ENCODE measurements at regions not wholly inside any gene's neighbourhood (a gene's known extent, or its start where the extent isn't known, plus 50 kb on each side); places are given as distances from the start of the nearest gene placed in this dataset.
A peak's percentile ranks its signal among the peaks of the same experiment; 100 is the strongest.

DNA sequence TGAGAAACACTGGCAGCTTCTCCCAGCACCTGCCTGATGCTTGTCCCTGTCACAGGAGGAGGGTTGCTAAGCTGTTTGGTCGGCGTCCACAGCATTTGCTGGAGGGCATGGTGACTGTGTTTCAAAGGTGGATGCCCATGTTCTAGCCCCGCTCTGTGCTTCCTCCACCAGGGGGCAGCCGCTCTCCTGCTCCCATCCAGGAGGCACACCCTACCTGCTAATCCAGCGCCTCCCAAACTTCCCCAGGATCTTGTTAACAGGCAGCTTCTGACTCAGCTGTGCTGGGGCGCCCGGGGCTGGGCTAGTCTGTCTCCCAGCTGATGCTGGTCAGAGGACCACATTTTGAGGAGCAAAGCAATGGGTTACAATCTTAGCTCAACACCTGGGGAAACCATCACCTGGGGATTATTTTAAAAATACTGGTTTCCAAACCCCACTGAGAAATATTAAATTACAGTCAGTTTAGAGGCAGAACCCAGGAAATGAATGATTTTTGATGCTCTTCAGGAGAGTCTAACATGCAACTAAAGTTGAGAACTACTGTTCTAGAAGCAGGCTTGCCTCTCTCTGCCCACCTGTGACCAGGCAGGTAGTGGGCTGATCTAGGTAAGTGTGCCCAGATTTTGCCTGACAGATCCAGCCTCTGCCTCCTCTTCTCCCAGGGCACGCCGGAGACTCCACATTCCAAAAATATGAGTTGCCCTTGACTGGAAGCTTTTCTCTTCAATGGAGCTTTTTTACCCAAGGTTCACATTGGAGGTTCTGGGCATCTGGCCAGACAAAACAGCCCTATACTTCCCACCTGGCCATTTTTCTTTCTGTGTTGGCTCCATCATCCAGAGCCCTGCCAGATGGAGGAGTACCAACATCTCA, 92.7 kb upstream of the GPR26 start:
- H3K9ac ChIP-seq (ENCODE audit: insufficient read depth in 1 of 2, low read depth in 2 of 2, low read length in 2 of 2): no peak overlapping the region
- no peak overlapping the region for H2AFZ ChIP-seq (ENCODE audit: low read depth, low read length)
- H3K9me3 ChIP-seq (replicated peaks; ENCODE audit: control insufficient read depth, insufficient read depth, low read depth, low read length): no peaks in the 10 kb centered on the region
- H3K79me2 ChIP-seq (ENCODE audit: control insufficient read depth, insufficient read depth, low read length): no peaks in the 10 kb centered on the region
- no TSS peak for BruUV-seq (replicated peaks)
- DNase-seq (ENCODE audit: extremely low read depth in 1 of 4, low spot score in 3 of 4) (peak; percentile 43 to 65 (median 63)), FAIRE-seq (no peak), ATAC-seq (peak; percentile 85)
- ChIA-PET CTCF (ENCODE audit: low intra/inter-chr PET ratio) (no interaction called here), POLR2A (interaction anchor here (0.6 kb wide), 1 partner anchor 300 kb away, joined by 3 read pairs; no protein-coding TSS in a partner anchor)
- H3K4me1 ChIP-seq (replicated peaks in 1 of 2; ENCODE audit: control insufficient read depth in 2 of 2, insufficient read depth in 2 of 2, low read length in 2 of 2): no peaks in the 10 kb centered on the region
- no peak overlapping the region for H3K27ac ChIP-seq (ENCODE audit: extremely low read depth, low read depth, low read length)
- no peak overlapping the region for H3K4me2 ChIP-seq (ENCODE audit: insufficient read depth, low read length)
- in situ Hi-C loops (cut with MboI): no loop called here
- intact Hi-C loops (cut with micrococcal nuclease): no loop called here
- no peaks in the 10 kb centered on the region for H3K36me3 ChIP-seq (ENCODE audit: control insufficient read depth, insufficient read depth, low read length)
- 0% methylated on average over 5 of the region's 9 CpGs for WGBS (ENCODE audit: insufficient coverage, low coverage, missing lambda C conversion rate)
- H4K20me1 ChIP-seq (replicated peaks; ENCODE audit: control insufficient read depth, insufficient read depth, low read length): no peaks in the 10 kb centered on the region
- TF ChIP-seq FOXJ2 (tag; IDR thresholded peaks at IDR 0.05) (no peak), MAFF (IDR thresholded peaks at IDR 0.05; ENCODE audit: low read length) (no peak), NCOA2 (IDR thresholded peaks at IDR 0.05; ENCODE audit: partially characterized antibody in 2 of 2) (no peak), MTA2 (IDR thresholded peaks at IDR 0.05; ENCODE audit: low read depth) (no peak), RAD21 (CRISPR knock-in tag; conservative IDR thresholded peaks at IDR 0.05 in 1 of 2, IDR thresholded peaks at IDR 0.05 in 1 of 2) (peak in 1 of 2 experiments; percentile 25; a peak in 1 of 4 replicates), ELF2 (CRISPR knock-in tag; IDR thresholded peaks at IDR 0.05) (no peak), SMC3 (conservative IDR thresholded peaks at IDR 0.05; ENCODE audit: insufficient read depth, low read depth, low read length) (0 out of 2 replicates have a peak, but pooled peaks have one; percentile 24)
- TF ChIP-seq, protein P1, sequence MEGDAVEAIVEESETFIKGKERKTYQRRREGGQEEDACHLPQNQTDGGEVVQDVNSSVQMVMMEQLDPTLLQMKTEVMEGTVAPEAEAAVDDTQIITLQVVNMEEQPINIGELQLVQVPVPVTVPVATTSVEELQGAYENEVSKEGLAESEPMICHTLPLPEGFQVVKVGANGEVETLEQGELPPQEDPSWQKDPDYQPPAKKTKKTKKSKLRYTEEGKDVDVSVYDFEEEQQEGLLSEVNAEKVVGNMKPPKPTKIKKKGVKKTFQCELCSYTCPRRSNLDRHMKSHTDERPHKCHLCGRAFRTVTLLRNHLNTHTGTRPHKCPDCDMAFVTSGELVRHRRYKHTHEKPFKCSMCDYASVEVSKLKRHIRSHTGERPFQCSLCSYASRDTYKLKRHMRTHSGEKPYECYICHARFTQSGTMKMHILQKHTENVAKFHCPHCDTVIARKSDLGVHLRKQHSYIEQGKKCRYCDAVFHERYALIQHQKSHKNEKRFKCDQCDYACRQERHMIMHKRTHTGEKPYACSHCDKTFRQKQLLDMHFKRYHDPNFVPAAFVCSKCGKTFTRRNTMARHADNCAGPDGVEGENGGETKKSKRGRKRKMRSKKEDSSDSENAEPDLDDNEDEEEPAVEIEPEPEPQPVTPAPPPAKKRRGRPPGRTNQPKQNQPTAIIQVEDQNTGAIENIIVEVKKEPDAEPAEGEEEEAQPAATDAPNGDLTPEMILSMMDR (IDR thresholded peaks at IDR 0.05 in 2 of 3, conservative IDR thresholded peaks at IDR 0.05 in 1 of 3; ENCODE audit: insufficient read depth in 2 of 3, low read depth in 1 of 3, low read length in 3 of 3): peak; percentile 56 to 60 (median 57)
- TF ChIP-seq, protein P2, sequence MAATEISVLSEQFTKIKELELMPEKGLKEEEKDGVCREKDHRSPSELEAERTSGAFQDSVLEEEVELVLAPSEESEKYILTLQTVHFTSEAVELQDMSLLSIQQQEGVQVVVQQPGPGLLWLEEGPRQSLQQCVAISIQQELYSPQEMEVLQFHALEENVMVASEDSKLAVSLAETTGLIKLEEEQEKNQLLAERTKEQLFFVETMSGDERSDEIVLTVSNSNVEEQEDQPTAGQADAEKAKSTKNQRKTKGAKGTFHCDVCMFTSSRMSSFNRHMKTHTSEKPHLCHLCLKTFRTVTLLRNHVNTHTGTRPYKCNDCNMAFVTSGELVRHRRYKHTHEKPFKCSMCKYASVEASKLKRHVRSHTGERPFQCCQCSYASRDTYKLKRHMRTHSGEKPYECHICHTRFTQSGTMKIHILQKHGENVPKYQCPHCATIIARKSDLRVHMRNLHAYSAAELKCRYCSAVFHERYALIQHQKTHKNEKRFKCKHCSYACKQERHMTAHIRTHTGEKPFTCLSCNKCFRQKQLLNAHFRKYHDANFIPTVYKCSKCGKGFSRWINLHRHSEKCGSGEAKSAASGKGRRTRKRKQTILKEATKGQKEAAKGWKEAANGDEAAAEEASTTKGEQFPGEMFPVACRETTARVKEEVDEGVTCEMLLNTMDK (IDR thresholded peaks at IDR 0.05; ENCODE audit: borderline replicate concordance, insufficient read depth, low read depth, low read length, poor library complexity, severe bottlenecking): peak; percentile 20
- TF ChIP-seq, protein P3, sequence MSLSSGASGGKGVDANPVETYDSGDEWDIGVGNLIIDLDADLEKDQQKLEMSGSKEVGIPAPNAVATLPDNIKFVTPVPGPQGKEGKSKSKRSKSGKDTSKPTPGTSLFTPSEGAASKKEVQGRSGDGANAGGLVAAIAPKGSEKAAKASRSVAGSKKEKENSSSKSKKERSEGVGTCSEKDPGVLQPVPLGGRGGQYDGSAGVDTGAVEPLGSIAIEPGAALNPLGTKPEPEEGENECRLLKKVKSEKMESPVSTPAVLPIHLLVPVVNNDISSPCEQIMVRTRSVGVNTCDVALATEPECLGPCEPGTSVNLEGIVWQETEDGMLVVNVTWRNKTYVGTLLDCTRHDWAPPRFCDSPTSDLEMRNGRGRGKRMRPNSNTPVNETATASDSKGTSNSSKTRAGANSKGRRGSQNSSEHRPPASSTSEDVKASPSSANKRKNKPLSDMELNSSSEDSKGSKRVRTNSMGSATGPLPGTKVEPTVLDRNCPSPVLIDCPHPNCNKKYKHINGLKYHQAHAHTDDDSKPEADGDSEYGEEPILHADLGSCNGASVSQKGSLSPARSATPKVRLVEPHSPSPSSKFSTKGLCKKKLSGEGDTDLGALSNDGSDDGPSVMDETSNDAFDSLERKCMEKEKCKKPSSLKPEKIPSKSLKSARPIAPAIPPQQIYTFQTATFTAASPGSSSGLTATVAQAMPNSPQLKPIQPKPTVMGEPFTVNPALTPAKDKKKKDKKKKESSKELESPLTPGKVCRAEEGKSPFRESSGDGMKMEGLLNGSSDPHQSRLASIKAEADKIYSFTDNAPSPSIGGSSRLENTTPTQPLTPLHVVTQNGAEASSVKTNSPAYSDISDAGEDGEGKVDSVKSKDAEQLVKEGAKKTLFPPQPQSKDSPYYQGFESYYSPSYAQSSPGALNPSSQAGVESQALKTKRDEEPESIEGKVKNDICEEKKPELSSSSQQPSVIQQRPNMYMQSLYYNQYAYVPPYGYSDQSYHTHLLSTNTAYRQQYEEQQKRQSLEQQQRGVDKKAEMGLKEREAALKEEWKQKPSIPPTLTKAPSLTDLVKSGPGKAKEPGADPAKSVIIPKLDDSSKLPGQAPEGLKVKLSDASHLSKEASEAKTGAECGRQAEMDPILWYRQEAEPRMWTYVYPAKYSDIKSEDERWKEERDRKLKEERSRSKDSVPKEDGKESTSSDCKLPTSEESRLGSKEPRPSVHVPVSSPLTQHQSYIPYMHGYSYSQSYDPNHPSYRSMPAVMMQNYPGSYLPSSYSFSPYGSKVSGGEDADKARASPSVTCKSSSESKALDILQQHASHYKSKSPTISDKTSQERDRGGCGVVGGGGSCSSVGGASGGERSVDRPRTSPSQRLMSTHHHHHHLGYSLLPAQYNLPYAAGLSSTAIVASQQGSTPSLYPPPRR (CRISPR knock-in tag; IDR thresholded peaks at IDR 0.05; ENCODE audit: borderline replicate concordance): no peak
- no peak overlapping the region for H3K4me3 ChIP-seq
- H3K9me1 ChIP-seq (ENCODE audit: control insufficient read depth, insufficient read depth, low read length): no peaks in the 10 kb centered on the region
- H3K27me3 ChIP-seq (ENCODE audit: control insufficient read depth in 2 of 2, insufficient read depth in 2 of 2, low read length in 2 of 2): peaks cover 0 to 23% of the 10 kb centered on the region in 2 experiments; a peak in 2 of 5 replicates
